C4-2B (cell line): ENCODE measurements at regions not wholly inside any gene's neighbourhood (a gene's known extent, or its start where the extent isn't known, plus 50 kb on each side); places are given as distances from the start of the nearest gene placed in this dataset.
"Not testable (repeated sequence)": the region's sequence is repeated elsewhere in the genome, so short reads cannot be mapped to it uniquely, and the experiment has no call there.

Source experiments
- H3K27ac ChIP-seq: fragments of 450-650 bp; 2 replicates; pipeline ENCODE4 v1.5.1; 2017
- CTCF ChIP-seq: fragments of 450-650 bp; conservative IDR thresholded peaks from 2 replicates; pipeline ENCODE4 v1.5.1; 2017; ENCODE audit warnings: mild to moderate bottlenecking
- ZFX ChIP-seq: fragments of 450-650 bp; IDR thresholded peaks from 2 replicates; pipeline ENCODE4 v1.6.1; 2017

DNA sequence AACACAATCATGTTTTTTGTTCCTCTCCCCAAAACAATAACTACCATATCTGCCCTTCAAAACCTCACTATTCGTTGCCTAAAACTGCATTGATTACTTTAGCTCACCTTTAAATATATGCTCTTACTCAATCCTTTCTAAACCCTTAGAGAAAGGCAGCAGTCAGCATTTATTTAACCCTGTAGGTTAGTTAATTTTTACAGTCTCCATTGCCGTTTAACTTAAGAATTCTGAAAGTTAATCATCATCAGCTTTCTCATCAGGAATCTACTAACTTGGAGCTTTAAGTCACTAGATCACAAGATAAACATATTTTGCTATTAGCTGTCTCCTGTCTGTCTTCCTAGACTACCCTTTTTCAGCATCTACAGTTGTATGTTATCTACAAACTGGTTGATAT, 991.9 kb downstream of the EPHA7 start:
- H3K27ac ChIP-seq = no peak overlapping the region
- no peak for TF ChIP-seq ZFX
- TF ChIP-seq CTCF = no peak

GRCh38 chr6:92415656-92416055, 1003.7 kb downstream of the EPHA7 start:
- no peak overlapping the region for H3K27ac ChIP-seq

DNA sequence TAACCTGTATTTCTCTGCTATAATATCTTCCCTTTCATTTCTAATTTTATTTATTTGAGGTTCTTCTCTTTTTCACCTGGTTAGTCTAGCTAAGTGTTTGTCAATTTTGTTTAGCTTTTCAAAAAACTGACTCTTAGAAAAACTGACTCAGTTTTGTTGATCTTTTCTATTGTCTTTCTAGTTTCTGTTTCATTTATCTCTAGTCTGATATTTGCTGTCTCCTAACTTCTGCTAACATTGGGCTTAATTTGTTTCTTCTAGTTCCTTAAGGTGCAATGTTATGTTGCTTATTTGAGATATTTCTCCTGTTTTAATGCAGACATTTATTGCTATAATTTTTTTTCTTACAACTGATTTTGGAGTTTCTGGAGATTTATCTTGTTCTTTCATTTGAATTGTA, 1011.0 kb downstream of the EPHA7 start:
- H3K27ac ChIP-seq = no peak overlapping the region
- TF ChIP-seq ZFX = no peak
- no peak for TF ChIP-seq CTCF

More at GRCh38 chr6:92415656-92416055, 1003.7 kb downstream of the EPHA7 start:
- no peak for TF ChIP-seq CTCF
- TF ChIP-seq ZFX = no peak

- no peak overlapping the region for H3K27ac ChIP-seq
- no peak for TF ChIP-seq CTCF
Observed at GRCh38 chr6:92404281-92404680, 1015.1 kb downstream of the EPHA7 start.

DNA sequence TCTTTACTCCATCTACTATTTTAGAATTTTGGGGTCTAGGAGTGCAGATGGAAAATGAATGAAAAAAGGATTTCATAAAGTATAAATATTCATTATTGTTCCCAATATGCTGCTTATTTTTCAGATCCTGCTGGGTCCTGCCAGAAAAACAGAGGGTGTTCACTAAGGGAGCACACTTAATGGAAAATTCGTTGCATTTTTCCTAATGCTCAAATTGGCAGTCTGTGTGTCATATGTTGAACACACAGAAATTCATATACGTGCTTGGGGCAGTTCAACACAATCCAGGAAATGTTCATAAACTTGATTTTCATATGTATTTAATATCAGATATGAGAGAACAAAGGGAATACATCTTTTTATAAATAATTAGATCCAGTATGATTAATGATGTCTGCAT, 1019.4 kb downstream of the EPHA7 start:
- H3K27ac ChIP-seq = no peak overlapping the region
- TF ChIP-seq ZFX (no peak), CTCF (no peak)

- not testable (repeated sequence) for H3K27ac ChIP-seq
Observed at GRCh38 chr6:92388706-92389105, 1030.7 kb downstream of the EPHA7 start.

DNA sequence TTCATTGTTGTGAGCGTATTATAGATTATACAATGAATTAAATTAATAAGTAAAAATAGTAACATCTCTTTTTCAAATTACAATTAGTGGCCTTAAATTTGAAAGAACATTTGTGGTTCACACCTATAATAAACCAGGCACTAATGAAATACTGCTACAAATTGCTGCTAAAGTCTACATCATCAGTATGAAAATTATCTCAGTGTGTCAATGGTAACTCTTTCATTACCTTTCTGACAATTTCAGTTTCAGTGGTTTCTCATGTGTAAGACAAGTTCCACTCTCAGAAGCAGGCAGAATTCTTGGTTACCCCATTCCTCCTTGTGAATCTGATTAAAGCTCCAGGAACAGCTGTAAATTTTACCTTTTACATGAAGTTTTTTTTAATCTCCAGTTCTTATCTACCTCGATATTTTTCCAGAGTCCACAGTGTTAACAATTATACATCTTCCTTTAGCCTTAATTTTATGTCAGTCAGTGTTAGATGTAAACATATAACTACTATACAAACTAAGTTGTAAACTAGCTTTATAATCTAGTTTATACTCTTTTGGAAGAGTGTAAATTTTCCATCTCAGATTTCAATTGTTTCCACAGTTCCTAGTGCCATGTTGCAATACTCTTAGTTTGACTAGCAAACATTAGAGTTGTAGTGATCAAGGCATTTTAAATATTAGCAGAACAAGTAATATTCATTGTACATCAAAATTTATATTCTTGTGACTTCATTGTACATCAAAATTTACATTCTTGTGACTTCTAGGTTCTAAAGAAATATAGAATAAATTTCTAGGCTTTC, 1038.4 kb downstream of the EPHA7 start:
- no peak overlapping the region for H3K27ac ChIP-seq
- TF ChIP-seq ZFX (no peak), CTCF (no peak)

- H3K27ac ChIP-seq = no peak overlapping the region
- TF ChIP-seq ZFX (no peak), CTCF (no peak)
Observed at GRCh38 chr6:92377137-92377536, 1042.2 kb downstream of the EPHA7 start.
